HEK293 (cell line): ENCODE measurements at regions not wholly inside any gene's neighbourhood (a gene's known extent, or its start where the extent isn't known, plus 50 kb on each side); places are given as distances from the start of the nearest gene placed in this dataset.

ENCODE experiments used
- KLF16 ChIP-seq: fragments of 450-650 bp; formaldehyde crosslinking; IDR thresholded peaks from 2 replicates; pipeline ENCODE4 v1.5.1; 2017; ENCODE audit warnings: missing biosample characterization, missing genetic modification characterization
- ZNF221 ChIP-seq: fragments of 450-650 bp; formaldehyde crosslinking; IDR thresholded peaks from 2 replicates; pipeline ENCODE4 v1.5.1; 2017; ENCODE audit warnings: missing biosample characterization, missing genetic modification characterization, borderline replicate concordance
- ZNF791 ChIP-seq: fragments of 450-650 bp; formaldehyde crosslinking; IDR thresholded peaks from 2 replicates; pipeline ENCODE4 v1.5.1; 2016; ENCODE audit warnings: missing biosample characterization, missing genetic modification characterization
- TF ChIP-seq, protein P1 (sequence below): fragments of 450-650 bp; formaldehyde crosslinking; IDR thresholded peaks from 2 replicates; pipeline ENCODE4 v1.5.1; 2016; ENCODE audit warnings: missing biosample characterization, missing genetic modification characterization
- TF ChIP-seq, protein P2 (sequence below): fragments of 450-650 bp; formaldehyde crosslinking; IDR thresholded peaks from 2 replicates; pipeline ENCODE4 v1.5.1; 2016; ENCODE audit warnings: missing biosample characterization, missing genetic modification characterization

DNA sequence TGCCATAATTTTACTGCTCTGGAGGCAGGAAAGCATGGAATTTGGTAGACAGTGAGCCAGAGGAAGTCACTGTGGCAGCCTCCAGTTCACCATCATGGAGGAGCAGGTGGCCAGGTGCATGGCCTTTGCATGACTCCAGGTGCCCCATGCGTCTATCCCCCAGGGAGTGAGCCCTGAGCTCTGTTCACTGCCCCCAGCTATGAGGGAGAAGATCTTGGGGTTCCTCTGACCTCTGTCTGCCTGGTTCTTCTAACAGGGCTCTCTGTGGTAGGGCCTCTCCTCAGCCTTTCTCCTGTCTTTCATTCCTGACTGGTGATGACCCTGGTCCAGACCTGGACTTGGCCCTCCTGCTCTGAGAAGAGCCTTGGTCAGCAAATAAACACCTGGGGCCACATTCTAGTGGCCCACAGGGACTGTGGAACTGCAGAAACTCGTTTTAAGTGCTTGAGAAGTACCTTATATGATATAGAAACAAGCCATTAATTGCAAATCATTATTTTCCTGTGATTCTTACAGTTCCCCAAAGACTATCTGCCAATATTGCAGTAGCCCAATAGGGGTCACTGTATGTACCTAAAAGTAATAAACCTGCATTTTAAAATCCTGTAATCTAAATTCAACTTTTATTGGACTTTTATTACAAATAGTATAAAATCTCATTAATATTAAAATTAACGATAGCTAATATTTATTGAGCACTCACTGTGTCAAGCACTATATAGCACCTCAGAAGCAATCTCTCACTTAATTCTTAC is 120.0 kb upstream of the SYT13 start:
- TF ChIP-seq ZNF221 (tag by site-specific recombination) (no peak), KLF16 (tag by site-specific recombination) (no peak), ZNF791 (no peak)
- TF ChIP-seq, protein P1, sequence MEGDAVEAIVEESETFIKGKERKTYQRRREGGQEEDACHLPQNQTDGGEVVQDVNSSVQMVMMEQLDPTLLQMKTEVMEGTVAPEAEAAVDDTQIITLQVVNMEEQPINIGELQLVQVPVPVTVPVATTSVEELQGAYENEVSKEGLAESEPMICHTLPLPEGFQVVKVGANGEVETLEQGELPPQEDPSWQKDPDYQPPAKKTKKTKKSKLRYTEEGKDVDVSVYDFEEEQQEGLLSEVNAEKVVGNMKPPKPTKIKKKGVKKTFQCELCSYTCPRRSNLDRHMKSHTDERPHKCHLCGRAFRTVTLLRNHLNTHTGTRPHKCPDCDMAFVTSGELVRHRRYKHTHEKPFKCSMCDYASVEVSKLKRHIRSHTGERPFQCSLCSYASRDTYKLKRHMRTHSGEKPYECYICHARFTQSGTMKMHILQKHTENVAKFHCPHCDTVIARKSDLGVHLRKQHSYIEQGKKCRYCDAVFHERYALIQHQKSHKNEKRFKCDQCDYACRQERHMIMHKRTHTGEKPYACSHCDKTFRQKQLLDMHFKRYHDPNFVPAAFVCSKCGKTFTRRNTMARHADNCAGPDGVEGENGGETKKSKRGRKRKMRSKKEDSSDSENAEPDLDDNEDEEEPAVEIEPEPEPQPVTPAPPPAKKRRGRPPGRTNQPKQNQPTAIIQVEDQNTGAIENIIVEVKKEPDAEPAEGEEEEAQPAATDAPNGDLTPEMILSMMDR, result no peak
- TF ChIP-seq, protein P2, sequence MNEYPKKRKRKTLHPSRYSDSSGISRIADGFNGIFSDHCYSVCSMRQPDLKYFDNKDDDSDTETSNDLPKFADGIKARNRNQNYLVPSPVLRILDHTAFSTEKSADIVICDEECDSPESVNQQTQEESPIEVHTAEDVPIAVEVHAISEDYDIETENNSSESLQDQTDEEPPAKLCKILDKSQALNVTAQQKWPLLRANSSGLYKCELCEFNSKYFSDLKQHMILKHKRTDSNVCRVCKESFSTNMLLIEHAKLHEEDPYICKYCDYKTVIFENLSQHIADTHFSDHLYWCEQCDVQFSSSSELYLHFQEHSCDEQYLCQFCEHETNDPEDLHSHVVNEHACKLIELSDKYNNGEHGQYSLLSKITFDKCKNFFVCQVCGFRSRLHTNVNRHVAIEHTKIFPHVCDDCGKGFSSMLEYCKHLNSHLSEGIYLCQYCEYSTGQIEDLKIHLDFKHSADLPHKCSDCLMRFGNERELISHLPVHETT (tag by site-specific recombination), result no peak
